ENCODE measurements at regions not wholly inside any gene's neighbourhood (a gene's known extent, or its start where the extent isn't known, plus 50 kb on each side); places are given as distances from the start of the nearest gene placed in this dataset.
"Not testable (repeated sequence)": the region's sequence is repeated elsewhere in the genome, so short reads cannot be mapped to it uniquely, and the experiment has no call there.

GRCh38 chr9:81103597-81104471, 585.5 kb downstream of the TLE1 start:
- DNase-seq, result no peak

DNA sequence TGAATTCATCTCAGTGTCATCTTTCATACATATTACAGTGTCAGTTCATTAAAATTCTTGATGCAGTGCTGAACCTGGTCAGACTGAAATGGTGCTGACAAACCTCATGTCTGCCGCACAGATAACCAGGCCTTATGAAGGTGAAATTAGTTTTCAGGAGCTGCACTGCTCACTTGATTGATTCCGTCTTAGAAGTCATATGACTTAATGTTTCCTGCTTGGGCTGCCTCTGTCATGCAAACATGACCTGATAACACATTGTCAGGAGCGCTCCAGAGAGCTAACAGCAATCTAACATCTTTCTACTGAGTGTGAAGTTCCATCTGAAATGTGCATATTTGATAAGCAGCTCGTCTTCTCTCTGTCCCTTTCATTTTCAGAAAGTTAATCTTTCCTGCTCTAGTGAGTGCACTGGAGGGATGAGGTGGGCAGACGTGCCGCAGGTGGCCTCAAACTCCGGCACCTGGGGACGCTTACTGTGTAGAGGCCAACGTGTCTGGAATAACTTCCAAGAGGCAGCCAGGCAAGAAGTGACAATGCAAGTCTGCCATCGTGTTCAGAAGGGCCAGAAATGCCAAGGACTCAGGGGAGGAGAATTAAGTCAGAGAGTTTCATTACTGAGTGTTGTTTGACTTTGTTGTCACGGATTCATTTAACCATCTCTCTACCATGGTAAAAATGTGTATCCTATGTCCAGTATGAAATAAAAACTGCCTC, 592.1 kb downstream of the TLE1 start:
- DNase-seq, result no peak

DNA sequence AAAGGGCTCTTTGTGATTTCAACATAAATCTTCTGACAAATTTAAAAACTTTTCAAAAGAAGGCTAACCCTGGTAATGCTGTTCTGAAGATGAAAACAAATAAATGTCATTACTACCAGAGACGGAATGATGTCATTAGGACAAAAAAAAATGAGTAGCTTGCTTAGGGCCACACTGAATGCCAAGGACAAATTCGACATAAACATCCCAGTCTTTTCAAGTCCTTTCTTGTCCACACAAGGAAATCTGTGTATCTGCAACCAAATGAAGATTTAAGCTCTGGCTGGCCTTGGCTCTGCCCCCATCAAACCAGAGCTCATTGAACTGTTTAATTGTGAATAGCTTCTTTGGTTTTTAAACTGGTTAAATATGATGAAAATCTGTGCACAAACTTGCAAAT, 592.7 kb downstream of the TLE1 start:
- no peak for DNase-seq

GRCh38 chr9:81092057-81092456, 597.3 kb downstream of the TLE1 start:
- no peak for DNase-seq

GRCh38 chr9:81088341-81088740, 601.0 kb downstream of the TLE1 start:
- no peak for DNase-seq

DNA sequence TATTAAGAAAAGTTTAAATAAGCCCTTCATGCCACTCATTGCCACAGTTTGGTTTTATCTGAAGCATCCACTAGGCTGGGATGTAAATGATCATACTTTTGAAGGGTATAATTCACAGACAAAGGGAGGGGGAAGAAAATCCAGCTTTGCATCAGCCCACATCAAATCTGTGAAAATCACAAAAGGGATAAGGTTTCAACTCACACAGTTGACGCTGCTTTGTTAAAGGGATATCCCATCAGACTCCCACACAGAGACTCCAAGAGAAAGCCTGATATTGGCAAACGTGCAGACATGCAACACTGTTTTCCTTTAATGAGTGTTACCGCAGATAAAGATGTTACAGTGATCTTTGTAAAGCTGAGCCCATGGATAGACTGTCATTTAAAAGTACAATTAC, 602.9 kb downstream of the TLE1 start:
- no peak for DNase-seq

DNA sequence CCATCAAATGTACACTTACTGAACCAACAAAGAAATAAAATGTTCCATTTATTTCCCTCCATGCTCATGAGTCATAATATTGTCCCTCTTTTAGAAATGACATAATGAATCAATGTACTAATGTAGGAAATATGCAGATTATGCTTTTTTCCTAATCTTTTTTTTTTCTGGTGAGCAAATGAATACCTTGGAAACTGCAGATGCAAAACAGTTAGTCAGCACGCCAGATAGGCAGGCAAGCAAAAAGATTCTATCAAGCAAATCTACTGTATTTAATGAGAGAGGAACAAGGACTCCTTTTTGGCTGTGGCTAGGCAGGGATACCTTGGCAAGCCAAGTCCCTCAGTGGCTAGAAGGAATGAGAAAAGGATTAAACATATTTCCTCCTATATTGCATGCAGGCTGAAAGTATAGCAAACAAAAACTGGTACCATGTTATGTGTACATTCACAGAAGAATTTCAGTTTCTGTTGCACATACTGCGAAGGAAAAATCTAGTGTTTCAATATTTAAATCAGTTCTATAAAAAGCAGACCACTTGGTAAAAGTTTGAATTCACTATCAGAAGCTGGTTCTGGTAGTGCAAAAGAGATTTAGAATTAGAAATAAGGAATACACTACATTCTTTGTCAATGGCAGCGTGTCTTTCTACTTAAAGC, 605.4 kb downstream of the TLE1 start:
- no peak for DNase-seq

- no peak for DNase-seq
These were observed 606.3 kb downstream of the TLE1 start for GRCh38 chr9:81083067-81083466.

DNA sequence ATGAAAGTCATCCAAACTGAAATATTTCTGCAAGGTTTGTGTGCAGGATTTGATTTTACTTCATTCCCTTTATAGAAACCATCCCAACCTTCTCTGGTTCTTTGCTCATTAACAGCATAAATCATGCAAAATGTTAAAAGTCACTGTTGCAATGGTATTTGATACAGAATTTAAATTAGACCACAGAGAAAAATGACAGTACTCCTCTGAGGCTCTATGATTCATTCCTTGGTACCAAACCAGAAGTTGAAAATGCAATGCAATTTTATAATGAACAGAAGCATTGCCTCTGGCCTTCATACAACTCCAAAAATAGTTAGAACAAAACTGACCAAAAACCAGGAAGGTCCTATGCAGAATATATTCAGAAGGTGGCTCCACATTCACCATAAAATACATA, 607.1 kb downstream of the TLE1 start:
- DNase-seq, result no peak

GRCh38 chr9:81080900-81081299, 608.4 kb downstream of the TLE1 start:
- DNase-seq, result no peak

- no peak for DNase-seq
These were observed 609.2 kb downstream of the TLE1 start for GRCh38 chr9:81080185-81080584.

DNA sequence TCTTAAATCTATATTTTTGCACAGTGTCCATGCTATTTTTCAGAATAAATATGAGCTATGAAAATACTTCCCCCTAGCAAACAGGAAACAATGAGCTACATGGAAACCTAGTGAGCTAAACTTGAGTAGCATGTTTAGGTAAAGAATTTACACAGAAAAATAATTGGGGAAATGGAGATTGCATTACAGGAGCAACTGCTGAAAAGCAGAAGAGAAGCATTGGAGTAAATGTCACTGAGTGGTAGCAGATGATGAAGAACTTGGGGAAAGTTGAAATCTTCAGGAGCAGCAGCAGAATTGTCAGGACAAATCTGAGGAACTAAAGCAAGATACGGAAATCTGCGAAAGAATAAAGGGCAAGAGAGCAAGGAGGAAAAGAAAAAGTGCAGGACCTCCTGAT, 610.3 kb downstream of the TLE1 start:
- no peak for DNase-seq

- DNase-seq, result no peak
These were observed 610.8 kb downstream of the TLE1 start for GRCh38 chr9:81078555-81078954.

DNA sequence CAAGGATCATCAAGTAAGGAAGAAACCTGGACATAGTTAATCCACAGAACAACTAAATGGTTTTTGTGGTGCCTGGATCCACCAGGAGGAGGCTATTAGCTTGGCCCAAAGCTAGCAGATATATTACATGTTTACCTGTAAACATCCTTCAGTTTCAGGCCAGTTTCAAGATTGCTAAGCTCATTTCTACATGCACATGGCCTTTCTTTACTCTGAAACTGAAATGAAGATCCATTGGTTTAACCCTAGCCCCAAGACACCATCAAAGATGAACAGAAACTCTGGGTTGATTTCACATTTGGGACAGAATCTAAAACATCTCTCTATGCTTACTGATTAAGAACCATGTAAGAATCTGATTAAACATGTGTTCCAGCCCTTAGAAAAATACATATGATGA, 611.8 kb downstream of the TLE1 start:
- no peak for DNase-seq

GRCh38 chr9:81076131-81076530, 613.2 kb downstream of the TLE1 start:
- DNase-seq, result no peak

DNA sequence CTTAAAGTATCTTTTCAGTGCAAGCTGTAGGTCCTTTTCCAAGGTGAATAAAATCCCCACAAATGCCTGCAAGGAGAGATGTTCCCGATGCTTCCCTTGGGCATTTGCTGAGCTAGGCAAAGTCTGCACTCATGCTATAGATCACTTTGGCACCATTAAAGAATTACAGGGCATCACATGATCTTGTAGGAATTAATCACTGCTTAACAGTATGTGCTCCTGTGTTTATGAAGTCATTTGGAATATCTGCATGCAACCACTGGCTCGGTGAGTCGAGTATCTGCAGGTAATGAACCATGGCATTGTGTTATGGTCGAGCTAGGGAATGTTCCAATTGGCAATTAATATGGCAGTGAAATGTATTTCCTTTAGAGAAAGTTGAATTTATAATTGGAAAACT, 615.1 kb downstream of the TLE1 start:
- DNase-seq, result no peak

DNA sequence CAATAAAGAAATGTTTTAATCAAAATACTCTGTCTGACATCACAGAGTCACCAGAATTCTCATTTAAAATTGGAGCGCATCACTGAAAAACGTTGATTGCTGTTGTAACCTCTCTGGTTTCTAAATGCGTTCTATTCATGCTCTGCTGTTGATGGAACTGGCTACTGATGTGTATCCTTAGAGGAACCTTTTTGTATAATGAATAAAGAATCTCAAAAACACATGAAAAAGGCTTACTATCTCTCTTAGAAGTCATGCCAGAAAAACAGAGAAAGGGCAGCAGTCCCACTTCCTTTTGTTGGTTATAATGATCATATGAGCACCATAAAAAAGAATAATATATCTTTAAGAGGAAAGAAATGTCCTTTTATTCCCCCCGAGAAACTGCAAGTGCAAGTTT, 615.5 kb downstream of the TLE1 start:
- DNase-seq, result no peak

DNA sequence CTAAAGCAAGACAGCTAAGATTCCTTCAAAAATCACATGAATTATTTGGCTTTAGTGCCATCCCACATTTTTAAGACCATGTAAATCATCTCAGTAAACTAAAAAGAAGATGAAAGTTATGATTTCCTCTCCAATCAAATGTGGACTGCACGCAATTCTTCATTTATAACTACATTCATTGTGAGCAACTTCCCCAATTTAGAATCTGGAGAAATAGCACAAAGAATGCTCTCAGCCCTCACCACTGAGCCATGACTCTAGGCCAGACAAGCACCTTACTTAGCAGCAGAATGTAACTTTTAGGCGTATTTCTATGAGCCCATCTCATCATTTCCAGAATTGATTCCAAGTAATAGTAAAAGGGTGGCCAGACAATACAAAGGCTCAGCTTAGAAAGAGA, 616.6 kb downstream of the TLE1 start:
- DNase-seq, result no peak

DNA sequence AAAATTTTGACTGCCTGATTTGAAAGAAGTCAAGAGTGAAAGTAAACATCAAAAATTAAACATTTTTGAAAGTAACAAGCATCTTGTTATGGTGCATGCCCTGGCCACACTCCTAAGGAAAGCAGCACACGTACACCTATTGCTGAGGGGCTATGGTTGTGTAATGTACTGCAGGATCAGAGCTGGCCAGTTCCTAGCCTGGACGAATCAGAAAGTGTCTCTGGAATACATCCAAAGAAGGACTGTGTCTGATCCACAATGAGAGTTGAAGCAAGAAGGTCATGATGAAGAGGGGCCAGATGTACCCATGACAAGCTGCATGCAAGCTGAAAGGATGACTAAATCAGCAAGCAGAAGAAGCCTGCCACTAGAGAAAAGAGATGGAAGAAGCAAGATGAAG, 618.2 kb downstream of the TLE1 start:
- no peak for DNase-seq

GRCh38 chr9:81070689-81071088, 618.7 kb downstream of the TLE1 start:
- DNase-seq, result no peak

GRCh38 chr9:81069923-81070322, 619.4 kb downstream of the TLE1 start:
- DNase-seq, result no peak

GRCh38 chr9:81069038-81069795, 620.1 kb downstream of the TLE1 start:
- no peak for DNase-seq

GRCh38 chr9:81062995-81063394, 626.4 kb downstream of the TLE1 start:
- not testable (repeated sequence) for DNase-seq

Measured in right forelimb (tissue), 1 donor.